HG03103 (cell line): ENCODE measurements at regions not wholly inside any gene's neighbourhood (a gene's known extent, or its start where the extent isn't known, plus 50 kb on each side); places are given as distances from the start of the nearest gene placed in this dataset.

Source experiments
- ATAC-seq: cut with Tn5 transposase; IDR thresholded peaks from one replicate; pipeline ENCODE4 v1.9.1; 2021; ENCODE audit warnings: low read depth; ENCODE audit not compliant: unreplicated experiment

DNA sequence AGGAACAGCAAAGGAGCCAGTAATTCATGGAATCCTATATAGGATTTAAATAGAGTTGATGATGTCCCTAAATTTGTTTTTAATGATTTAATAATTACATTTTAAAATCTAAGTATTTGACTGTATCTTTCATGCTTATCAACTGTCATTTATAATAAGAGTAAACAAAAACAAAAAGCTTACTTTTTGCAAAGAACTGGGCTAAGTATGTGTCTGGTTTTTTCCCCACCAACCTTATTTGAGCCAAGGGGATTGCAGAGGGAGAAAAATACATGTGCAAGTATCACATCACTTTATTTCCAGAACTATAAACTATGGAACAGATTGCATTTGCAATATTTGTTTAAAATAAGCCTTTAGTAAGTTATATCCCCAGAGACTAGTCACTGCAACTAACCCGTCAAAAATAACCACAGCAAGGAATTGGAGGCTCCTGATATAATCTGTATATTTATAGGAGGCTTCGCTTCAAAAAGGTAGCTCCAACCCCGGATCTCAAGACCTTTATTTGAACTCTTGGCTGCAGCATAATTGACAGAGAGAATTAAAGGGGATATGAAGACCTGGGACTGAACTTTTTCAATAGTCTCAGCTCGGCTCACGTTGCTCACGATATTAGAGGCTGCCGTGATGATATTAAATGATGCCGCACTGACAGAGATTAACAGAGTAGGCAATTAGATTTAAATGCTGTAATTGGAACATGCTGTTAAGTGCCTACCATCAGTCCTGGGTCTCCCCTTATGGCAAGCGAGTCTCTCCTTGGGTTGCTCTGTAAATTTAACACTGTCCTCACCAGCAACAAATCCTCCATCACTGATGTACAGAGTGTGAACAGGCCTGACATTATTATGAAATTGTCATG, 329.1 kb upstream of the NFIA start:
- no peak for ATAC-seq

GRCh38 chr1:60751306-60751705, 331.1 kb upstream of the NFIA start:
- ATAC-seq, result no peak

DNA sequence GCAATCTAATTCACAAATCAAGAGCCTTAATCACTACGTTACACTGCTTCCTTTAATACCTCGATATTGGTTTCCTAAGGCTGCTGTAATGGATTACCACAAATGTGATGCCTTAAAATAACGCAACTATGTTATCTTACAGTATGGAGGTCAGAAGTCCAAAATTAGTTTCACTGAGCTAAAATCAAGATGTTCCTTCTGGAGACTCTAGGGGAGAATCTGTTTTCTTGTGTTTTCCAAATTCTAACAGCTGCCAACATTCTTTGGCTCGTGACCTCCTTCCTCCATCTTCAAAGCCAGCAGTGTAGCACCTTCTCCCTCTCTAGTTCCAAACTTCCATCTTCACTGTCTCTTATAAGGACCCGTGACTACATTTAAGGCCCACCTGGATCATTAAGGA, 335.0 kb upstream of the NFIA start:
- no peak for ATAC-seq

GRCh38 chr1:60746278-60746791, 336.0 kb upstream of the NFIA start:
- no peak for ATAC-seq

DNA sequence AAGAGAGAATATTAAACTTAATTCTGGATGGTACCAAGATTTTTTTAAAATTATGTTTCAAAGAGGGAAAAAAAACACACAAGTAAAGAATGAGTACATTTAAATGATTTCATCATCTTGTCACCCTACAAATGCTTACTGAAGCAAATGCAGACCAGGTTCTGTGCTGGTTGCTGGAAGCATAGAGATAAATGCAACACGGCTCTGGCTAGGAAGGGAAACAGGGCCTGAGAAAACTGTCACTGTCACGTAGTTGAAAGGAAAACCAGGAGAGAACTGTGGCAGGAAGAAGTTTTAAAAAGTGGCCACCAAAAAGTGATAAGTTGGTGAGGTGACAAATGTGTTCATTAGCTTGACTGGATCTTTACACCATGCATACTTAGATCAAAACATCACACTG, 336.9 kb upstream of the NFIA start:
- ATAC-seq, result no peak

DNA sequence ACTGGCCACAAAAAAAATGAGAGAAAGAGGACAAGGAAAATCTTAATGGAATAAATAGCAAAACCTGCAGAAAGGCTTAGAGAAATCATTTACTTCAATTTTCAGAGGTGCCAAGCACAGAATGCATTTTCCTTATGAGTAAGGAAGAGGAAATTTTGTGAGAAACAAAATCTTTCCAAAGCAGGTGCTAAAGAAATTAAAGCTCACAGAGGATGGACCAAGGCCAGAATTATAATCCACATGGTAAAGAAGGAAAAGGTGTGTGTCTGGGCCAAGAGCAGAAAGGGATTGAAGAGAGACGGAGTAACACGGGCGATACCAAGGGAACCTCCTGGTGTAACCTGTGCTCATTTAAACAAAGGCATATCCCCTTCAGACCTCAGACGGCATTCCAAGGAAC, 340.0 kb upstream of the NFIA start:
- ATAC-seq, result no peak

DNA sequence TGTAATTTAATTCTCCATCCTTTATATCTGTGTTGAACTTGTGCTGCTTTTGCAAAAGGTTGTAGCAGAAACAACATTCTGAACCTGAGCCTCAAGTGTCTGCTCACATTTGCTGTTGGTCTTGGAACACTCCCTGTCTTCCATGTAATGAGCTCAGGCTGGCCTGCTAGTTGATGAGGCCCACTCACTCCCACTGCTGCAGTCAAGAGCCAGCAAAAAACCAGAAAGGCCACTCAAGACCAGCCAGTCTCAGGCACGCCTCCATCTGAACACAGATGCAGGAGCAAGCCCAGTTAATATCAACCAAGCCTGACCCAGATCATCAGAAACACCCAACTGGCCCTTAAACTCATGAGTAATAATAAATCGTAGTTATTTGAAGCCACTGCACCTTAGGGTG, 342.2 kb upstream of the NFIA start:
- no peak for ATAC-seq

DNA sequence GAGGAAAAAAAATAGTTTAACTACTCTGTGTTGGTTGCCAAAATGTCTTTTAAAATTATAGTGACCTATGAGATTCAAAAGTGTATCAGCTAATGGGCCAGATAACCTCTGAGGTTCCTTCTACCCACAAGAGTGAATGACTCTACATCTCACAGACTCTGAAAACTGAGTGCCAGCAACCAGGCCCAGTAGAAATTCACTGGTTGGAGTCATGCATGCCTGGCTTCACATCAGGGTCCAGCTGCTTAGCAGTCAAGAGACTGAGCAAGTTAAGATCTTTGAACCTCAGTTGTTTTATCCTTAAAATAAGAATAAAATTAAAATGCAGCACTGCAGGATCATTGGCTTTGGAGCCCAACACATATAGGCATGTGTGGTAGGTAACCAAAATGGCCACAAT, 342.6 kb upstream of the NFIA start:
- ATAC-seq, result no peak

- ATAC-seq, result no peak
Measured at GRCh38 chr1:60732977-60733401, 349.4 kb upstream of the NFIA start.

GRCh38 chr1:60731321-60731720, 351.0 kb upstream of the NFIA start:
- ATAC-seq, result no peak

- no peak for ATAC-seq
Measured at GRCh38 chr1:60727552-60727951, 354.8 kb upstream of the NFIA start.

- ATAC-seq, result no peak
Measured at GRCh38 chr1:60716472-60716871, 365.9 kb upstream of the NFIA start.

GRCh38 chr1:60715970-60716369, 366.4 kb upstream of the NFIA start:
- ATAC-seq, result no peak

DNA sequence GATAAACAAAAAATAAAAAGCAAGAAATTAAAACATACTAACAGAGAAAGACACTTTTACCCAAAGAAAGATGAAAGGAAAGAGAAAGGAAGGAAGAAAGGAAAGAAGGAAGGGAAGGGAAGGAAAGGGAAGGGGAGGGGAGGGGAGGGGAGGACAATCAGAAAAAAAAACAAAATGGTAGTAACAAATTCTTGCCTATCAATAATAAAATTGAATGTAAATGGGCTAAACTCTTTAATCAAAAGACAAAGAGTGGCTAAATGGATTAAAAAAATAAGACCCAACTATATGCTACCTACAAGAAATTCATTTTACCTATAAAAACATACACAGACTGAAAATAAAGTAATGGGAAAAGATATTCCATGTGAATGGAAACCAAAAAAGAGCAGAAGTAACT, 372.9 kb upstream of the NFIA start:
- no peak for ATAC-seq

DNA sequence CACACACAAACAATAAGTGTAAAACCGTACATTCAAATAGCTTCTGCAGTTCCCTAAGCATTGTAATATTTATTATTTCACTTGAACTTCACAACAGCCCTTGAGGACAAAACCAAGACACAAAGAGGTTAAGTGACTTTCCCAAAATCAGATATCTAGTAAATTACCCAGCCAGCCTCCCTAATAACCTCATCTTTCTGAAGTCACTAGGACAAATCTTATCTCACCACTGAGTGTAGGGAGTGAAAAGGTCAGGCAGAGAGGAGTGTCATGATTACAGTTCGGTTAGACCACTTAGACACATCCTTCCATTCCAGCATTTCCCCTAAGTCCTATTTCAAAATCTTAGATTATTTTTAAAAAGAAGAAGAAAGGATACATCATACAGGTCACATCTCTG, 377.3 kb upstream of the NFIA start:
- ATAC-seq, result no peak

GRCh38 chr1:60703155-60703554, 379.2 kb upstream of the NFIA start:
- no peak for ATAC-seq

DNA sequence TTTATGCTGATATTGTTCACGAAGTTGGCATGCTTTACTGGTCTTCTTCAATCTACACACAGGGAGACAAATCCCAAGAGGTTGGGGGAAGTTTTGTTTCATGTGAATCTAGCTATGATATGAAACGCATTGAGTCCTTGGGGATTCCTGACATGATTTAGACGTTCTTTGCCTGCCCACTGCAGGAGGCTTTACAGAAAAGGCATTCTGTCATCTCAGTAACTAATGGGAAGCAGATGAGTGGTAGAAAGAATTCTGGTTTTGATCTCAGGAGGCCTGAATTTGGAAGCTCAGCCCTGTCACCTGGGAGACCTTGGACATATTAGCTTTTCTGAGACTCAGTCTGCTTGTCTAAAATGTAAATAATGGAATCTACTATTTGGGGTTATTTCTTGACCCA, 383.0 kb upstream of the NFIA start:
- no peak for ATAC-seq

GRCh38 chr1:60697204-60697994, 385.0 kb upstream of the NFIA start:
- ATAC-seq, result no peak

DNA sequence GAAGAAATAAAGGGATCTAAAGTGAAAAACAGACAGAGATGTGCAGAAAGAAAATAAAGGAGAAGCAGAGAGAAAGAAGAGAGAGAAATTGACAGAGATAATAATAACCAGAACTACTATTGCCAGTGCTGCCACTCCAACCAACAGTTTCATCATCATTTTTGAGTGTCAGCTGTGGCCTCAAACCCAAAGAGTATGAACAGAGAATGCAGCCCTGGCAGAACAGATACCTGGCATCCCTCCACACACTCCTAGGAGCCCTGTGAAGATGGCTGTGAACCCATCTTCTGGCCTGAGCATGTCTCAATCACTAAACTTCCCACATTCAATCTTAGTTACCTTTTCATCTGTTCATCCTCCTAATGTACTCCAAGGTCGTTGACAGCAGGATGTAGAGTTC, 385.8 kb upstream of the NFIA start:
- ATAC-seq, result no peak

GRCh38 chr1:60695716-60696171, 386.6 kb upstream of the NFIA start:
- no peak for ATAC-seq

DNA sequence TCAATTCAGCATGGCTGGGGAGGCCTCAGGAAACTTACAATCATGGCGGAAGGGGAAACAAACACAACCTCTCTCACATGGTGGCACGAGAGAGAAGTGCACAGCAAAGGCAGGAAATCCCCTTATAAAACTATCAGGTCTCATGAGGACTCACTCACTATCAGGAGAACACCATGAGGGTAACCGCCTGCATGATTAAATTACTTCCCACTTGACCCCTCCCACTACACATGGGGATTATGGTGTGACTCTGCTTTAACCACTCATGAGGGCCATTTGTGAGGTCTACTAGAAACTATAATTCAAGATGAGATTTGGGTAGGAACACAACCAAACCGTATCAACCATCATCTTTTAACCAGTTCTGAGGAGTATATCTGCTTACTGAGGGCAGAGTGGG, 387.4 kb upstream of the NFIA start:
- no peak for ATAC-seq

GRCh38 chr1:60692031-60692430, 390.3 kb upstream of the NFIA start:
- no peak for ATAC-seq
